ENCODE measurements at regions not wholly inside any gene's neighbourhood (a gene's known extent, or its start where the extent isn't known, plus 50 kb on each side); places are given as distances from the start of the nearest gene placed in this dataset.

GRCh38 chr3:175869404-175869803 lies 1010.3 kb downstream of the NAALADL2 start:
- DNase-seq (ENCODE audit: low read depth, low spot score) = no peak

- no peak for DNase-seq (ENCODE audit: low read depth, low spot score)
Observed at GRCh38 chr3:175868626-175869025, 1009.5 kb downstream of the NAALADL2 start.

DNA sequence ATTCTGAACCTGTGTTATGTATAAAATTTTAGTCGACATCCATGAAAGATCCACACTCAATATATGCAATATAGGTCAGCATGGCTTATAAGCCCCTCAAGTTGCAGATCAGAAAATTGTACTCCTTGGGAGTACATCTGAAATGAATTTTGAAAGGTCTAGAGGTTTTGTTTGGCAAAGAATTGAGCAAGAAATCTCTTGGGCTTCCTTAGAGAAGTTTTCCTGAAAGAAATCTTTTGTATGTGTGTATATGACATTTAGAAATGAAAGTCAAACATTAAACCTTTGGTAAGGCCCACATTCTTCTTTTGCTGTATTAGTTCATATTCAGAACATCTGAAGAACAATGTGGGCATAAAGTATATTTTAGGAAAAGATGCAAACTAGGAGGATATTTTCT lies 1006.6 kb downstream of the NAALADL2 start:
- no peak for DNase-seq (ENCODE audit: low read depth, low spot score)

DNA sequence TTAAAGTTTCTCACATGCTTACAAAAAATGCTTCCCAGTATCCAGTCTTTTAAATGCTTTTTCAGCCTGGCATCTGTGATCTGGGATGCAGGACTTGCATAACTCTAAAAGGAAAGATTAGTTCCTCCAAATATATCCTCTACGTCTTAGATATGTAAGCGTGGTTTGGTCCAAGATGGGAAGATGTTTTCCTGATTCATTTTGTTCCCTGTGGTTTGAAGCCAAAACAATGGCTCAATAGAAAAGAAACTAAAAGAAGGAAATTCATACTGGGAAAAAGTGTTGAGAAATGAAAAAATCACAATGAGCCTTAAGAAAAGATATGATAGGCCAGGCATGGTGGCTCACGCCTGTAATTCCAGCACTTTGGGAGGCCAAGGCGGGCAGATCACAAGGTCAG lies 1002.8 kb downstream of the NAALADL2 start:
- DNase-seq (ENCODE audit: low read depth, low spot score) = no peak
